Naive thymus-derived CD4-positive, alpha-beta T cell (primary cell): ENCODE measurements at regions not wholly inside any gene's neighbourhood (a gene's known extent, or its start where the extent isn't known, plus 50 kb on each side); places are given as distances from the start of the nearest gene placed in this dataset.

Experiments
- ATAC-seq: fragments of 150-1000 bp; cut with Tn5 transposase; 2 replicates; pipeline ENCODE4 v1.10.0; 2021; ENCODE audit warnings: mild to moderate bottlenecking, moderate library complexity
- CTCF ChIA-PET: fragments of 350-600 bp; sonication (Branson Sonifier 250); formaldehyde crosslinking; loops from one replicate; lab custom pipeline; 2021; ENCODE audit warnings: antibody characterized with exemption; lab: Charles Lee
- POLR2A ChIA-PET: fragments of 350-600 bp; sonication (Branson Sonifier 250); formaldehyde crosslinking; loops from one replicate; lab custom pipeline; 2021; ENCODE audit warnings: antibody characterized with exemption, inconsistent platforms; lab: Charles Lee
- DNase-seq, 9 donors: peaks; one replicate each; pipeline versions ENCODE4 v3.0.0 to v3.0.0-alpha.2; 2020 to 2022; ENCODE audit warnings: mixed read lengths in 1 of 9
- H3K27ac ChIP-seq: one replicate; pipeline ENCODE4 v1.7.0; 2013; ENCODE audit warnings: mild to moderate bottlenecking, low read depth, low read length, moderate library complexity
- H3K27me3 ChIP-seq, 2 donors: one replicate each; pipeline ENCODE4 v1.7.0; 2013; ENCODE audit warnings: low read length in 2 of 2, mild to moderate bottlenecking in 2 of 2, moderate library complexity in 2 of 2; ENCODE audit not compliant: control insufficient read depth in 2 of 2, insufficient read depth in 2 of 2
- H3K36me3 ChIP-seq, 3 experiments: 1 replicate in 2 of 3; 2 replicates in 1 of 3; pipeline ENCODE4 v1.7.0; 2013; ENCODE audit warnings: low read length in 3 of 3, mild to moderate bottlenecking in 3 of 3, moderate library complexity in 1 of 3; ENCODE audit not compliant: insufficient read depth in 3 of 3, control insufficient read depth in 2 of 3
- H3K4me1 ChIP-seq, 2 donors: one replicate each; pipeline ENCODE4 v1.7.0; 2013; ENCODE audit warnings: low read length in 2 of 2, mild to moderate bottlenecking in 2 of 2, moderate library complexity in 1 of 2; ENCODE audit not compliant: control insufficient read depth in 2 of 2, insufficient read depth in 2 of 2
- H3K4me3 ChIP-seq: 2 replicates; pipeline ENCODE4 v1.7.0; 2013; ENCODE audit warnings: mild to moderate bottlenecking, low read length
- H3K9me3 ChIP-seq, 3 experiments: 1 replicate in 2 of 3; 2 replicates in 1 of 3; pipeline ENCODE4 v1.7.0; 2013; ENCODE audit warnings: low read length in 3 of 3; ENCODE audit not compliant: control insufficient read depth in 2 of 3
- H3K27ac Mint-ChIP-seq, 9 donors: one replicate each; pipeline ENCODE4 v1.8.0; 2020 to 2022; ENCODE audit warnings: mixed read lengths in 9 of 9, mild to moderate bottlenecking in 8 of 9, moderate library complexity in 5 of 9, inconsistent platforms in 2 of 9
- H3K27me3 Mint-ChIP-seq, 5 donors: one replicate each; pipeline ENCODE4 v1.8.0; 2021 to 2022; ENCODE audit warnings: mixed read lengths in 5 of 5, mild to moderate bottlenecking in 1 of 5
- H3K36me3 Mint-ChIP-seq, 5 donors: one replicate each; pipeline ENCODE4 v1.8.0; 2020 to 2022; ENCODE audit warnings: mixed read lengths in 5 of 5, mild to moderate bottlenecking in 3 of 5, inconsistent platforms in 1 of 5
- H3K4me1 Mint-ChIP-seq, 7 donors: one replicate each; pipeline ENCODE4 v1.8.0; 2020 to 2022; ENCODE audit warnings: mixed read lengths in 7 of 7, mild to moderate bottlenecking in 3 of 7, inconsistent platforms in 1 of 7
- H3K4me3 Mint-ChIP-seq, 10 donors: one replicate each; pipeline ENCODE4 v1.8.0; 2020 to 2022; ENCODE audit warnings: mild to moderate bottlenecking in 10 of 10, mixed read lengths in 10 of 10, moderate library complexity in 6 of 10, inconsistent platforms in 2 of 10
- H3K9me3 Mint-ChIP-seq, 11 donors: one replicate each; pipeline ENCODE4 v1.8.0; 2020 to 2022; ENCODE audit warnings: mixed read lengths in 11 of 11, mild to moderate bottlenecking in 4 of 11, inconsistent platforms in 1 of 11, moderate library complexity in 1 of 11
- intact Hi-C, 2 donors: fragments of 100-400 bp; cut with micrococcal nuclease; formaldehyde crosslinking; loops; one replicate each; pipeline ENCODE4 v1.15.1; 2023

- no peaks in the 10 kb centered on the region for H3K36me3 ChIP-seq
- POLR2A ChIA-PET = no interaction called here
Measured at GRCh38 chrX:69256291-69256565, 91.0 kb upstream of the PJA1 start.

GRCh38 chrX:69255441-69256290 is 90.4 kb upstream of the PJA1 start:
- H3K27ac ChIP-seq = no peak overlapping the region
- Mint-ChIP-seq H3K4me1 (no peaks in the 10 kb centered on the region), H3K27me3 (peaks cover 0 to 6% (median 0%) of the 10 kb centered on the region in 5 donors), H3K36me3 (no peaks in the 10 kb centered on the region), H3K27ac (no peak overlapping the region), H3K9me3 (no peaks in the 10 kb centered on the region), H3K4me3 (no peak overlapping the region)
- no peaks in the 10 kb centered on the region for H3K9me3 ChIP-seq
- intact Hi-C loops = no loop called here
- POLR2A ChIA-PET = no interaction called here
- DNase-seq = no peak
- no peaks in the 10 kb centered on the region for H3K27me3 ChIP-seq
- CTCF ChIA-PET = no interaction called here
- no peaks in the 10 kb centered on the region for H3K4me1 ChIP-seq
- no peaks in the 10 kb centered on the region for H3K36me3 ChIP-seq
- H3K4me3 ChIP-seq = no peak overlapping the region
- ATAC-seq = no peak

More at GRCh38 chrX:69256291-69256565, 91.0 kb upstream of the PJA1 start:
- Histone ChIP-seq H3K9me3 (no peaks in the 10 kb centered on the region), H3K27me3 (no peaks in the 10 kb centered on the region), H3K4me3 (no peak overlapping the region), H3K4me1 (no peaks in the 10 kb centered on the region), H3K27ac (no peak overlapping the region)
- intact Hi-C loops = no loop called here
- Mint-ChIP-seq H3K4me3 (no peak overlapping the region), H3K27ac (no peak overlapping the region), H3K4me1 (no peaks in the 10 kb centered on the region), H3K9me3 (no peaks in the 10 kb centered on the region), H3K27me3 (peaks cover 0 to 6% (median 0%) of the 10 kb centered on the region in 5 donors), H3K36me3 (no peaks in the 10 kb centered on the region)
- DNase-seq (no peak), ATAC-seq (no peak)
- CTCF ChIA-PET = no interaction called here

GRCh38 chrX:69253821-69254220 is 88.6 kb upstream of the PJA1 start:
- H3K9me3 ChIP-seq = no peaks in the 10 kb centered on the region
- no peaks in the 10 kb centered on the region for H3K27me3 ChIP-seq
- ChIA-PET CTCF (no interaction called here), POLR2A (no interaction called here)
- Mint-ChIP-seq H3K27me3 (no peaks in the 10 kb centered on the region), H3K9me3 (no peaks in the 10 kb centered on the region), H3K4me3 (no peak overlapping the region), H3K27ac (no peak overlapping the region), H3K4me1 (no peaks in the 10 kb centered on the region), H3K36me3 (no peaks in the 10 kb centered on the region)
- no peak for DNase-seq
- H3K36me3 ChIP-seq = no peaks in the 10 kb centered on the region
- H3K27ac ChIP-seq = no peak overlapping the region
- no peaks in the 10 kb centered on the region for H3K4me1 ChIP-seq
- H3K4me3 ChIP-seq = no peak overlapping the region
- no peak for ATAC-seq
- intact Hi-C loops = no loop called here

GRCh38 chrX:69243276-69243675 is 78.0 kb upstream of the PJA1 start:
- Histone ChIP-seq H3K27ac (no peak overlapping the region), H3K4me1 (no peaks in the 10 kb centered on the region), H3K4me3 (no peak overlapping the region), H3K9me3 (no peaks in the 10 kb centered on the region), H3K36me3 (no peaks in the 10 kb centered on the region), H3K27me3 (no peaks in the 10 kb centered on the region)
- Mint-ChIP-seq H3K27ac (no peak overlapping the region), H3K36me3 (no peaks in the 10 kb centered on the region), H3K4me1 (peaks cover 0 to 2% (median 0%) of the 10 kb centered on the region in 7 donors), H3K4me3 (no peak overlapping the region), H3K9me3 (peaks cover 0 to 4% (median 0%) of the 10 kb centered on the region in 11 donors), H3K27me3 (peaks cover 0 to 19% (median 7%) of the 10 kb centered on the region in 5 donors)
- ChIA-PET CTCF (no interaction called here), POLR2A (no interaction called here)
- ATAC-seq = no peak
- no peak for DNase-seq
- intact Hi-C loops = no loop called here

GRCh38 chrX:69238887-69239231 is 73.6 kb upstream of the PJA1 start:
- no peak overlapping the region for H3K4me3 ChIP-seq
- DNase-seq = no peak
- Mint-ChIP-seq H3K4me3 (no peak overlapping the region), H3K4me1 (peaks cover 0 to 2% (median 0%) of the 10 kb centered on the region in 7 donors), H3K27me3 (peaks cover 0 to 14% (median 0%) of the 10 kb centered on the region in 5 donors), H3K9me3 (no peaks in the 10 kb centered on the region), H3K27ac (no peak overlapping the region), H3K36me3 (no peaks in the 10 kb centered on the region)
- H3K4me1 ChIP-seq = no peaks in the 10 kb centered on the region
- ChIA-PET POLR2A (no interaction called here), CTCF (no interaction called here)
- H3K36me3 ChIP-seq = no peaks in the 10 kb centered on the region
- intact Hi-C loops = no loop called here
- no peak overlapping the region for H3K27ac ChIP-seq
- ATAC-seq = no peak
- no peaks in the 10 kb centered on the region for H3K27me3 ChIP-seq
- no peaks in the 10 kb centered on the region for H3K9me3 ChIP-seq

GRCh38 chrX:69238114-69238886 is 73.0 kb upstream of the PJA1 start:
- Histone ChIP-seq H3K4me3 (no peak overlapping the region), H3K9me3 (no peaks in the 10 kb centered on the region), H3K27ac (no peak overlapping the region), H3K36me3 (no peaks in the 10 kb centered on the region), H3K27me3 (no peaks in the 10 kb centered on the region), H3K4me1 (no peaks in the 10 kb centered on the region)
- Mint-ChIP-seq H3K4me3 (no peak overlapping the region), H3K36me3 (no peaks in the 10 kb centered on the region), H3K27ac (no peak overlapping the region), H3K4me1 (peaks cover 0 to 2% (median 0%) of the 10 kb centered on the region in 7 donors), H3K9me3 (no peaks in the 10 kb centered on the region), H3K27me3 (peaks cover 0 to 9% (median 0%) of the 10 kb centered on the region in 5 donors)
- ChIA-PET POLR2A (no interaction called here), CTCF (no interaction called here)
- ATAC-seq (no peak), DNase-seq (no peak)
- intact Hi-C loops = no loop called here

- ATAC-seq (no peak), DNase-seq (no peak)
- H3K27ac Mint-ChIP-seq = no peak overlapping the region
- no peaks in the 10 kb centered on the region for H3K4me1 Mint-ChIP-seq
- H3K27me3 Mint-ChIP-seq = no peaks in the 10 kb centered on the region
- no peaks in the 10 kb centered on the region for H3K9me3 Mint-ChIP-seq
- H3K36me3 Mint-ChIP-seq = no peaks in the 10 kb centered on the region
- no peaks in the 10 kb centered on the region for H3K36me3 ChIP-seq
- intact Hi-C loops = no loop called here
- ChIA-PET POLR2A (no interaction called here), CTCF (no interaction called here)
- no peak overlapping the region for H3K4me3 Mint-ChIP-seq
- no peak overlapping the region for H3K4me3 ChIP-seq
- H3K27me3 ChIP-seq = no peaks in the 10 kb centered on the region
- no peaks in the 10 kb centered on the region for H3K4me1 ChIP-seq
- no peaks in the 10 kb centered on the region for H3K9me3 ChIP-seq
- no peak overlapping the region for H3K27ac ChIP-seq
Measured at GRCh38 chrX:69237236-69237635, 72.0 kb upstream of the PJA1 start.
